ENCODE measurements at regions not wholly inside any gene's neighbourhood (a gene's known extent, or its start where the extent isn't known, plus 50 kb on each side); places are given as distances from the start of the nearest gene placed in this dataset.

GRCh38 chr7:52107355-52107754 lies 790.7 kb upstream of the COBL start:
- H3K27ac ChIP-seq (ENCODE audit: low read depth, low read length), result no peak overlapping the region
- H3K9ac ChIP-seq (ENCODE audit: low read depth, low read length), result no peak overlapping the region
- H3K36me3 ChIP-seq (ENCODE audit: insufficient read depth, low read length), result no peaks in the 10 kb centered on the region
- no peaks in the 10 kb centered on the region for H3K9me3 ChIP-seq (ENCODE audit: insufficient read depth, low read depth, low read length)
- H3K27me3 ChIP-seq (ENCODE audit: insufficient read depth, low read length), result no peaks in the 10 kb centered on the region
- H3K4me3 ChIP-seq (ENCODE audit: low read length), result no peak overlapping the region
- WGBS, result 84% methylated on average over 5 of the region's 5 CpGs
- H3K4me1 ChIP-seq (ENCODE audit: insufficient read depth, low read length), result no peaks in the 10 kb centered on the region

DNA sequence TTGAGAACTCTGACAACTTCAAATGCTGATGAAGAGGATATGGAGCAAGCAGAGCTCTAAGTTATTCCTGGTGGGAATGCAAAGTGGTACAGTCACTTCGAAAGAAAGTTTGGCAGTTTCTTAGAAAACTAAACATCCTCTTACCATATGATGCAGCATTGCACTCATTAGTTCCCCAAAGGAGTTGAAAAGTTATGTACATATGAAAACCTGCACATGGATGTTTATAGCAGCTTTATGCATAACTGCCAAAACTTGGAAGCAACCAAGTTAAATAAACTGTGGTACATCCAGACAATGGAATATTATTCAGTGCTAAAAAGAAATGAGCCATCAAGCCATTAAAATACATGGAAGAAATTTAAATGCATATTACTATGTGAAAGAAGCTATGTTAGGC lies 779.3 kb upstream of the COBL start:
- H3K27me3 ChIP-seq (ENCODE audit: insufficient read depth, low read length), result no peaks in the 10 kb centered on the region
- 0 out of 2 replicates have a peak, but pooled peaks cover 12% of the 10 kb centered on the region for H3K9me3 ChIP-seq (ENCODE audit: insufficient read depth, low read depth, low read length)
- H3K4me3 ChIP-seq (ENCODE audit: low read length), result no peak overlapping the region
- no peak overlapping the region for H3K27ac ChIP-seq (ENCODE audit: low read depth, low read length)
- WGBS, result no CpG with 5 or more reads among the region's 1 CpG
- H3K4me1 ChIP-seq (ENCODE audit: insufficient read depth, low read length), result peaks cover 4% of the 10 kb centered on the region; the same call in 1 of the 2 replicates
- H3K9ac ChIP-seq (ENCODE audit: low read depth, low read length), result no peak overlapping the region
- no peaks in the 10 kb centered on the region for H3K36me3 ChIP-seq (ENCODE audit: insufficient read depth, low read length)

GRCh38 chr7:52091996-52092395 lies 775.4 kb upstream of the COBL start:
- WGBS, result 93% methylated on average over 2 of the region's 2 CpGs
- Histone ChIP-seq H3K36me3 (ENCODE audit: insufficient read depth, low read length) (no peaks in the 10 kb centered on the region), H3K27ac (ENCODE audit: low read depth, low read length) (no peak overlapping the region), H3K9ac (ENCODE audit: low read depth, low read length) (no peak overlapping the region), H3K27me3 (ENCODE audit: insufficient read depth, low read length) (no peaks in the 10 kb centered on the region), H3K4me3 (ENCODE audit: low read length) (no peak overlapping the region), H3K4me1 (ENCODE audit: insufficient read depth, low read length) (peaks cover 11% of the 10 kb centered on the region), H3K9me3 (ENCODE audit: insufficient read depth, low read depth, low read length) (0 out of 2 replicates have a peak, but pooled peaks cover 7% of the 10 kb centered on the region)

DNA sequence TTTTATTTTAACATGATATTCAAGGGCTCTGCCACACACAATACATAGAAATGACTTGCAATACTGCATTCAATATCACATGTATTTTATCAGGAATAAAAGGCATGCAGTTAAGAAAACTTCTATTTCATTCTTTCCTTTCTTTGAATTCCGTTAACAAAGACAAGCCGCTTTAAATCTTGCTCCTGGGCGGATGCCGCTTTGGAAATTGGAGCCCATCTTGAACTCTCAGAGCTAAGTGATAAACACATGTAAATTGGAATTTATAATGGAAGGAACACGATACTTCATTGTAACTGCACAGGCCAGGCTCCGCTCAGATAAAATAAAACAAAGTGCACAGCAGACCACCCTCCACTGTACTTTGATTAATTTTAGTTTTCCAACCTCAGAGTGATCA lies 774.5 kb upstream of the COBL start:
- no peak overlapping the region for H3K4me3 ChIP-seq (ENCODE audit: low read length)
- no peak overlapping the region for H3K27ac ChIP-seq (ENCODE audit: low read depth, low read length)
- peaks cover 20% of the 10 kb centered on the region for H3K4me1 ChIP-seq (ENCODE audit: insufficient read depth, low read length)
- no peaks in the 10 kb centered on the region for H3K27me3 ChIP-seq (ENCODE audit: insufficient read depth, low read length)
- WGBS, result 79% methylated on average over 6 of the region's 6 CpGs
- H3K9ac ChIP-seq (ENCODE audit: low read depth, low read length), result no peak overlapping the region
- H3K36me3 ChIP-seq (ENCODE audit: insufficient read depth, low read length), result no peaks in the 10 kb centered on the region
- H3K9me3 ChIP-seq (ENCODE audit: insufficient read depth, low read depth, low read length), result no peaks in the 10 kb centered on the region

DNA sequence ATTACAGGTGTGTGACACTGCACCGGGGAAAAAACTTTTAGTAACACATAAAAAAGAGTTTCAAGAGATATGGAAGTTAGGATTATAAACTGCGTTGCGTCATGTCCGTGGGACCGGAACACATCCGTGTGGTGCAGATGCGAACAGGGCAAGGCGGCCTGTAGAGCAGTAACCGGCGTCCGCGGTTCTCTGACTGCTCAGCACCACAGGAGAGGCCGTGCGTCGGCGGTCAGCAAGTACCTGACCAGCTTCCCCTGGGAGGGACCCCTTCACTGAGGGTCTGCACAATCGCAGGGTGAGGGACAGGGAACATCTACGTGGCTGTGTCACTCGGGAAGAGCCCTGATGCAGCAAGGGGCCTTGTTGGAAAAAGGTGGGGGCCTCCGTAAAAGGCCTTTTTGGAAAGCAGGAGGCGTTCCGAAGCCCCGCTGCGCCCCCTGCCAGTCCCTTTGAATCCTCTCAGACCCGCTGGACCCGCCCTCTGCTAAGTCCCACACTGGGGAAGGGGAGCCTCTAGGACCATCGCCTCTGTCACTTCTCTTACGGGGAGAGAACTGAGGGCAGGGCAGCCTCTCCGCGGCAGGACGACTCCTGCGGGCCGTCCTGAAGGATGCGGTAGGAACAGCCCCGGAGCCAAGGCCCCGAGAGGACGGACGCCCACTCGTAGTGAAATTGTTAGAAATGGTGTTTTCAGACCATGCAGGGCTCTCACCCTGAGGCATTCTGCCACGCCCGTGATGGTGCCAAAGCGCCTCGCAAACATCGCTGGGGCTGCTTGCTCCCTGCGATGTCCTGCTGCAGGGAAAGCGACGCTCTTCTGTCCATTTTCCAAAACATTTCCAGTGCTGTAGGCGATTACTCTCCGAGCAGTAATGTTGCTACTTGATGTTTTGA lies 771.6 kb upstream of the COBL start:
- 16% methylated on average over 48 of the region's 49 CpGs for WGBS
- Histone ChIP-seq H3K27me3 (ENCODE audit: insufficient read depth, low read length) (no peaks in the 10 kb centered on the region), H3K27ac (ENCODE audit: low read depth, low read length) (peak overlapping the region; percentile 52; the same call in 1 of the 2 replicates), H3K4me3 (ENCODE audit: low read length) (peak overlapping the region; percentile 56), H3K36me3 (ENCODE audit: insufficient read depth, low read length) (no peaks in the 10 kb centered on the region), H3K9ac (ENCODE audit: low read depth, low read length) (peak overlapping the region; percentile 41), H3K4me1 (ENCODE audit: insufficient read depth, low read length) (peaks cover 34% of the 10 kb centered on the region), H3K9me3 (ENCODE audit: insufficient read depth, low read depth, low read length) (no peaks in the 10 kb centered on the region)

DNA sequence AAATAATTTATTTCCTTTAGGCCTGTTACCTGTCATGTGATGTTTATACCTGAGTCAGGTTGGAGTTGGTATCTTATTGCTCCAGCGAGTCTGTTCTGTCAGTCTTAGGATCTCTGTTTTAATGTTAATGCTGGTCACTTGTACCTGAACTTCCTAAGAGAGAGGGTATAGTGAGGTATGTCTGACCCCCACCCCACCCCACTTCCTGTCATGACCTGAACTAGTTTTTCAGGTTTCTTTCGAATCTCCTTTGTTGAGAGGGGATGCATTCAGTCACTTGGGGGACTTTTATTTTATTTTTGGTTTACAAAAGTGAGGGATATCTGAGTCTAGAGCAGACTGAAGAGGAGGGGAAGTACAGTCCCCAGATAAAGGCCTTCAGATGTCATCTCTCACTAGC lies 769.0 kb upstream of the COBL start:
- Histone ChIP-seq H3K36me3 (ENCODE audit: insufficient read depth, low read length) (no peaks in the 10 kb centered on the region), H3K9ac (ENCODE audit: low read depth, low read length) (peak overlapping the region; percentile 33; the same call in 1 of the 2 replicates), H3K4me3 (ENCODE audit: low read length) (no peak overlapping the region), H3K27me3 (ENCODE audit: insufficient read depth, low read length) (no peaks in the 10 kb centered on the region), H3K9me3 (ENCODE audit: insufficient read depth, low read depth, low read length) (no peaks in the 10 kb centered on the region), H3K4me1 (ENCODE audit: insufficient read depth, low read length) (peaks cover 30% of the 10 kb centered on the region), H3K27ac (ENCODE audit: low read depth, low read length) (peak overlapping the region; percentile 60; the same call in 1 of the 2 replicates)
- 79% methylated on average over 2 of the region's 2 CpGs for WGBS

GRCh38 chr7:52080493-52080892 lies 763.9 kb upstream of the COBL start:
- H3K9ac ChIP-seq (ENCODE audit: low read depth, low read length), result no peak overlapping the region
- no peaks in the 10 kb centered on the region for H3K36me3 ChIP-seq (ENCODE audit: insufficient read depth, low read length)
- no peaks in the 10 kb centered on the region for H3K9me3 ChIP-seq (ENCODE audit: insufficient read depth, low read depth, low read length)
- WGBS, result 100% methylated on average over 1 of the region's 2 CpGs
- peaks cover 8% of the 10 kb centered on the region; the same call in 1 of the 2 replicates for H3K4me1 ChIP-seq (ENCODE audit: insufficient read depth, low read length)
- no peak overlapping the region for H3K4me3 ChIP-seq (ENCODE audit: low read length)
- no peak overlapping the region for H3K27ac ChIP-seq (ENCODE audit: low read depth, low read length)
- H3K27me3 ChIP-seq (ENCODE audit: insufficient read depth, low read length), result no peaks in the 10 kb centered on the region

DNA sequence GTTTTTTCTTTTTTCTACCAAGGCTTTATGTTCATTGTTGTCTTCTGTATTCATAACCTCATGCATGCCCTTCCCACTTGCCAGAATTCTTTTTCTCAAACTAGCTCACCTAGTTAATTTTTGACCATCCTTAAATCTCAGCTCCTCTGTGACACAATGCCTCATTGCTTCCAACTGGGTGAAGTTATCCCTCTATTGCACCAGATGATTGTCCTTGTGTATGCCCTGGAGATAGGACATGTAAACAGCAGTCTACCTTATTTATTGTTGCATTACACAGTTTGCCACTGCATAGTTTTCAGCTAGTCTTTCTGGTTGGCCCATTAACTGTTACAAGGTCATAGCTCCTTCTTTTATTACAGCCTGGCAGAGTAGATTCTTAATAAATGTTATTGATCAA lies 763.1 kb upstream of the COBL start:
- H3K27ac ChIP-seq (ENCODE audit: low read depth, low read length), result no peak overlapping the region
- no peaks in the 10 kb centered on the region for H3K9me3 ChIP-seq (ENCODE audit: insufficient read depth, low read depth, low read length)
- peaks cover under 1% of the 10 kb centered on the region; the same call in 1 of the 2 replicates for H3K4me1 ChIP-seq (ENCODE audit: insufficient read depth, low read length)
- no peak overlapping the region for H3K4me3 ChIP-seq (ENCODE audit: low read length)
- H3K36me3 ChIP-seq (ENCODE audit: insufficient read depth, low read length), result no peaks in the 10 kb centered on the region
- H3K9ac ChIP-seq (ENCODE audit: low read depth, low read length), result no peak overlapping the region
- no peaks in the 10 kb centered on the region for H3K27me3 ChIP-seq (ENCODE audit: insufficient read depth, low read length)

GRCh38 chr7:52077571-52077970 lies 761.0 kb upstream of the COBL start:
- Histone ChIP-seq H3K9ac (ENCODE audit: low read depth, low read length) (no peak overlapping the region), H3K4me1 (ENCODE audit: insufficient read depth, low read length) (0 out of 2 replicates have a peak, but pooled peaks cover 3% of the 10 kb centered on the region), H3K36me3 (ENCODE audit: insufficient read depth, low read length) (no peaks in the 10 kb centered on the region), H3K27me3 (ENCODE audit: insufficient read depth, low read length) (no peaks in the 10 kb centered on the region), H3K4me3 (ENCODE audit: low read length) (no peak overlapping the region), H3K9me3 (ENCODE audit: insufficient read depth, low read depth, low read length) (no peaks in the 10 kb centered on the region), H3K27ac (ENCODE audit: low read depth, low read length) (no peak overlapping the region)
- WGBS, result 93% methylated on average over 2 of the region's 2 CpGs

DNA sequence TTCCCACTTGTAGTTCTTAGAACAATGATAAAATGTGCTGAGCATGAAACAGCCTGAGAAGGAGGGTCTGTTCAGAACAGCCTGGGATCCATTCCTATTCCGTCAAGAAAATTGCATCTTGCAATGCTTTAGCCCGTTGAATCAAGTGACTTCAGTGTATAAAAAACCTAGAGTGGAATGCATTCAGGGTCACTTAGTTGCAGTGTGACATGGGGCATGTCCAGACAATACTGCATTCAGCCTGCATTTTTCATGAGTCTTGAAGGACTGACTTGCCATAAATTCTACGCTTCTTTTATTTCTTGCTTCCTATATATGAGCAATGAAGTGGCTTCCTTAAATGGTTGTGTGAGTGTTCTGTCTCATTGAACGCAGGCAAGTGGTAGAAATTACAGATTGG lies 758.3 kb upstream of the COBL start:
- Histone ChIP-seq H3K9me3 (ENCODE audit: insufficient read depth, low read depth, low read length) (no peaks in the 10 kb centered on the region), H3K4me3 (ENCODE audit: low read length) (no peak overlapping the region), H3K27me3 (ENCODE audit: insufficient read depth, low read length) (no peaks in the 10 kb centered on the region), H3K36me3 (ENCODE audit: insufficient read depth, low read length) (no peaks in the 10 kb centered on the region), H3K4me1 (ENCODE audit: insufficient read depth, low read length) (0 out of 2 replicates have a peak, but pooled peaks cover 3% of the 10 kb centered on the region), H3K9ac (ENCODE audit: low read depth, low read length) (no peak overlapping the region), H3K27ac (ENCODE audit: low read depth, low read length) (no peak overlapping the region)
- 94% methylated on average over 4 of the region's 4 CpGs for WGBS

DNA sequence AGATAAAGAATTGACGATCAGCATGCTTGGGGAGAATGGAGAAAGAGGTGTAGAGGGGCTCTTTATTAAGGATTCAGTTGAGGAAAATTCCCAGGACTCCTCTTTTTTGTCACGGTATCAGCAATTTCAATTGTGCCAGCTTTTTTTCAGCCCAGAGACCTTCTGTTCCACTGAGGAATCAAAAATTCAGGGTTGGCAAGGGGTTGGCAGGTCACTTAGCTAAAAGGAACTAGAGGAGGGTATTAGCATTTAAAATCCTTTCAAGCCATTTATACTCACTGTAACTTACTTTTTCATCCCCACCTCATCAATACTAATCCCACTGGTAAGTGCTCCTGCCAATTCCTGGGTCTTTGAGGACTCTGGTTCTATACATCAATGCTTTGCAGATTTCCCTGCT lies 757.5 kb upstream of the COBL start:
- Histone ChIP-seq H3K27ac (ENCODE audit: low read depth, low read length) (no peak overlapping the region), H3K36me3 (ENCODE audit: insufficient read depth, low read length) (no peaks in the 10 kb centered on the region), H3K27me3 (ENCODE audit: insufficient read depth, low read length) (no peaks in the 10 kb centered on the region), H3K9me3 (ENCODE audit: insufficient read depth, low read depth, low read length) (no peaks in the 10 kb centered on the region), H3K4me3 (ENCODE audit: low read length) (no peak overlapping the region), H3K9ac (ENCODE audit: low read depth, low read length) (no peak overlapping the region), H3K4me1 (ENCODE audit: insufficient read depth, low read length) (0 out of 2 replicates have a peak, but pooled peaks cover 3% of the 10 kb centered on the region)
- WGBS, result 87% methylated on average over 2 of the region's 2 CpGs

Measured in HUES64 (cell line).